ENCODE measurements at regions not wholly inside any gene's neighbourhood (a gene's known extent, or its start where the extent isn't known, plus 50 kb on each side); places are given as distances from the start of the nearest gene placed in this dataset.

DNA sequence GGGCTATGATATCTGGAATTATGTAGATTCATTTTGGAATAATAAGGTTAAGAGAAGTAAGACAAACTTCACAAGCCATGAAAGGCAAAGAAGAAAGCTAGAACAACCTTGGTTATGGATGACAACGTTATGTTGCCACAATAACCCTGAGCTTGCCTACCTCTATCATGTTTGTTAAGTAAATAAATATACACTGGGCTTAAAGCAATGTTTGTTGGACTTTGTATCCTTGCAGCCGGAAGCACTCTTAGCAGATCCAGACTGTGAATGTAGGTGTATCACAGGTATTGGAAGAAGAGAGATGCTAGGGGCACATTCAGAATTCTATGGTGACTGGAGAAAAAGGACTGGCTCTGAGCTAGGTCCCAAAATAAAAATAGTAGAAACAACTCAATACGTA lies 214.4 kb downstream of the HS3ST1 start:
- TF ChIP-seq CTCF (IDR thresholded peaks at IDR 0.05; ENCODE audit: low read length) (no peak), EZH2 (IDR thresholded peaks at IDR 0.05; ENCODE audit: borderline replicate concordance, low read length) (no peak)

Measured in OCI-LY1 (cell line).